ENCODE measurements at regions not wholly inside any gene's neighbourhood (a gene's known extent, or its start where the extent isn't known, plus 50 kb on each side); places are given as distances from the start of the nearest gene placed in this dataset.

GRCh38 chr15:77823736-77824135 is 191.0 kb upstream of the LINGO1 start:
- no peak for TF ChIP-seq ZNF274 (IDR thresholded peaks at IDR 0.05; ENCODE audit: low read depth, low read length)
- no peak overlapping the region for H3K4me3 ChIP-seq (ENCODE audit: low read length)

GRCh38 chr15:77822631-77823230 is 190.0 kb upstream of the LINGO1 start:
- no peak for TF ChIP-seq ZNF274 (IDR thresholded peaks at IDR 0.05; ENCODE audit: low read depth, low read length)
- H3K4me3 ChIP-seq (ENCODE audit: low read length), result no peak overlapping the region

GRCh38 chr15:77821959-77822256 is 189.2 kb upstream of the LINGO1 start:
- H3K4me3 ChIP-seq (ENCODE audit: low read length), result no peak overlapping the region
- no peak for TF ChIP-seq ZNF274 (IDR thresholded peaks at IDR 0.05; ENCODE audit: low read depth, low read length)

GRCh38 chr15:77821188-77821958 is 188.7 kb upstream of the LINGO1 start:
- TF ChIP-seq ZNF274 (IDR thresholded peaks at IDR 0.05; ENCODE audit: low read depth, low read length), result no peak
- no peak overlapping the region for H3K4me3 ChIP-seq (ENCODE audit: low read length)

GRCh38 chr15:77819851-77820728 is 187.4 kb upstream of the LINGO1 start:
- no peak for TF ChIP-seq ZNF274 (IDR thresholded peaks at IDR 0.05; ENCODE audit: low read depth, low read length)
- H3K4me3 ChIP-seq (ENCODE audit: low read length), result no peak overlapping the region

- no peak overlapping the region for H3K4me3 ChIP-seq (ENCODE audit: low read length)
- TF ChIP-seq ZNF274 (IDR thresholded peaks at IDR 0.05; ENCODE audit: low read depth, low read length), result no peak
Measured at GRCh38 chr15:77819048-77819850, 186.5 kb upstream of the LINGO1 start.

GRCh38 chr15:77818484-77819047 is 185.9 kb upstream of the LINGO1 start:
- H3K4me3 ChIP-seq (ENCODE audit: low read length), result no peak overlapping the region

GRCh38 chr15:77817434-77817833 is 184.7 kb upstream of the LINGO1 start:
- TF ChIP-seq ZNF274 (IDR thresholded peaks at IDR 0.05; ENCODE audit: low read depth, low read length), result no peak

More at GRCh38 chr15:77818484-77819047, 185.9 kb upstream of the LINGO1 start:
- TF ChIP-seq ZNF274 (IDR thresholded peaks at IDR 0.05; ENCODE audit: low read depth, low read length), result no peak

GRCh38 chr15:77816983-77817382 is 184.3 kb upstream of the LINGO1 start:
- TF ChIP-seq ZNF274 (IDR thresholded peaks at IDR 0.05; ENCODE audit: low read depth, low read length), result no peak
- no peak overlapping the region for H3K4me3 ChIP-seq (ENCODE audit: low read length)

More at GRCh38 chr15:77817434-77817833, 184.7 kb upstream of the LINGO1 start:
- H3K4me3 ChIP-seq (ENCODE audit: low read length), result no peak overlapping the region

- TF ChIP-seq ZNF274 (IDR thresholded peaks at IDR 0.05; ENCODE audit: low read depth, low read length), result no peak
Measured at GRCh38 chr15:77815015-77815414, 182.3 kb upstream of the LINGO1 start.

GRCh38 chr15:77812664-77813063 is 180.0 kb upstream of the LINGO1 start:
- no peak for TF ChIP-seq ZNF274 (IDR thresholded peaks at IDR 0.05; ENCODE audit: low read depth, low read length)
- no peak overlapping the region for H3K4me3 ChIP-seq (ENCODE audit: low read length)

More at GRCh38 chr15:77815015-77815414, 182.3 kb upstream of the LINGO1 start:
- no peak overlapping the region for H3K4me3 ChIP-seq (ENCODE audit: low read length)

GRCh38 chr15:77811270-77811669 is 178.6 kb upstream of the LINGO1 start:
- H3K4me3 ChIP-seq (ENCODE audit: low read length), result no peak overlapping the region

GRCh38 chr15:77810130-77810571 is 177.4 kb upstream of the LINGO1 start:
- H3K4me3 ChIP-seq (ENCODE audit: low read length), result no peak overlapping the region
- TF ChIP-seq ZNF274 (IDR thresholded peaks at IDR 0.05; ENCODE audit: low read depth, low read length), result no peak

More at GRCh38 chr15:77811270-77811669, 178.6 kb upstream of the LINGO1 start:
- no peak for TF ChIP-seq ZNF274 (IDR thresholded peaks at IDR 0.05; ENCODE audit: low read depth, low read length)

All from GM08714 (cell line).